ENCODE measurements at regions not wholly inside any gene's neighbourhood (a gene's known extent, or its start where the extent isn't known, plus 50 kb on each side); places are given as distances from the start of the nearest gene placed in this dataset.

- TF ChIP-seq CTCF (conservative IDR thresholded peaks at IDR 0.05; ENCODE audit: low read depth, low read length) (no peak), EZH2 (IDR thresholded peaks at IDR 0.05; ENCODE audit: borderline replicate concordance, low read depth, low read length, poor library complexity, severe bottlenecking) (no peak)
Measured at GRCh38 chr4:114773339-114773738, 174.7 kb downstream of the UGT8 start.

All from A673 (cell line).